ENCODE measurements at regions not wholly inside any gene's neighbourhood (a gene's known extent, or its start where the extent isn't known, plus 50 kb on each side); places are given as distances from the start of the nearest gene placed in this dataset.

- DNase-seq: no peak
Measured at GRCh38 chr14:65225299-65226159, 123.2 kb upstream of the MAX start.

- DNase-seq: no peak
Measured at GRCh38 chr14:65226824-65227604, 124.7 kb upstream of the MAX start.

- no peak for DNase-seq
Measured at GRCh38 chr14:65228436-65228835, 126.1 kb upstream of the MAX start.

- no peak for DNase-seq
Measured at GRCh38 chr14:65228956-65229747, 126.8 kb upstream of the MAX start.

GRCh38 chr14:65229748-65230728 lies 127.7 kb upstream of the MAX start:
- DNase-seq: peak; percentile 60

- no peak for DNase-seq
Measured at GRCh38 chr14:65231286-65231980, 129.1 kb upstream of the MAX start.

- no peak for DNase-seq
Measured at GRCh38 chr14:65234752-65235361, 132.5 kb upstream of the MAX start.

- DNase-seq: no peak
Measured at GRCh38 chr14:65237023-65237814, 134.9 kb upstream of the MAX start.

- DNase-seq: no peak
Measured at GRCh38 chr14:65237941-65238340, 135.6 kb upstream of the MAX start.

- DNase-seq: no peak
Measured at GRCh38 chr14:65238456-65238855, 136.1 kb upstream of the MAX start.

- DNase-seq: no peak
Measured at GRCh38 chr14:65239143-65239937, 137.0 kb upstream of the MAX start.

GRCh38 chr14:65239938-65240296 lies 137.6 kb upstream of the MAX start:
- DNase-seq: no peak

- no peak for DNase-seq
Measured at GRCh38 chr14:65241125-65241752, 138.9 kb upstream of the MAX start.

- no peak for DNase-seq
Measured at GRCh38 chr14:65242732-65243134, 140.4 kb upstream of the MAX start.

- no peak for DNase-seq
Measured at GRCh38 chr14:65243766-65244442, 141.6 kb upstream of the MAX start.

GRCh38 chr14:65249471-65250161 lies 147.3 kb upstream of the MAX start:
- no peak for DNase-seq

GRCh38 chr14:65250162-65250495 lies 147.8 kb upstream of the MAX start:
- no peak for DNase-seq

- no peak for DNase-seq
Measured at GRCh38 chr14:65251213-65251612, 148.9 kb upstream of the MAX start.

Measured in NCI-H2081 treated with DMSO at 0.1 percent for 48 hours (cell line).